ENCODE measurements at regions not wholly inside any gene's neighbourhood (a gene's known extent, or its start where the extent isn't known, plus 50 kb on each side); places are given as distances from the start of the nearest gene placed in this dataset.

GRCh38 chr3:124566701-124567100 is 163.6 kb upstream of the UMPS start:
- H3K4me1 ChIP-seq (ENCODE audit: insufficient read depth, low read length, poor library complexity, severe bottlenecking): no peaks in the 10 kb centered on the region
- H3K9me2 ChIP-seq (replicated peaks; ENCODE audit: low read depth, low read length): no peaks in the 10 kb centered on the region
- no peaks in the 10 kb centered on the region for H3F3A ChIP-seq (ENCODE audit: low read depth)
- no peaks in the 10 kb centered on the region for H3K27me3 ChIP-seq (ENCODE audit: insufficient read depth, low read length, poor library complexity, severe bottlenecking)
- H3K9me3 ChIP-seq (ENCODE audit: insufficient read depth, low read depth, low read length): no peaks in the 10 kb centered on the region
- H3K36me3 ChIP-seq (ENCODE audit: insufficient read depth, low read length): no peaks in the 10 kb centered on the region
- H3K79me2 ChIP-seq (ENCODE audit: insufficient read depth, low read length): no peaks in the 10 kb centered on the region
- no peak for TF ChIP-seq CTCF (conservative IDR thresholded peaks at IDR 0.05; ENCODE audit: low read length)
- TF ChIP-seq EZH2phosphoT487 (IDR thresholded peaks at IDR 0.05; ENCODE audit: borderline replicate concordance): no peak
- H4K20me1 ChIP-seq (ENCODE audit: insufficient read depth, low read length, poor library complexity, severe bottlenecking): no peaks in the 10 kb centered on the region
- no peak overlapping the region for H2AFZ ChIP-seq (ENCODE audit: low read length)
- H3K4me2 ChIP-seq (ENCODE audit: low read depth, low read length, poor library complexity, severe bottlenecking): no peak overlapping the region
- no peak overlapping the region for H3K4me3 ChIP-seq (ENCODE audit: low read length, poor library complexity, severe bottlenecking)
- H3K9ac ChIP-seq (ENCODE audit: low read depth, low read length, poor library complexity, severe bottlenecking): no peak overlapping the region

- H3K9me3 ChIP-seq (ENCODE audit: insufficient read depth, low read depth, low read length): no peaks in the 10 kb centered on the region
- no peak overlapping the region for H2AFZ ChIP-seq (ENCODE audit: low read length)
- no peaks in the 10 kb centered on the region for H3K9me2 ChIP-seq (replicated peaks; ENCODE audit: low read depth, low read length)
- H3K9ac ChIP-seq (ENCODE audit: low read depth, low read length, poor library complexity, severe bottlenecking): no peak overlapping the region
- no peaks in the 10 kb centered on the region for H3K27me3 ChIP-seq (ENCODE audit: insufficient read depth, low read length, poor library complexity, severe bottlenecking)
- no peaks in the 10 kb centered on the region for H3K4me1 ChIP-seq (ENCODE audit: insufficient read depth, low read length, poor library complexity, severe bottlenecking)
- H3K36me3 ChIP-seq (ENCODE audit: insufficient read depth, low read length): no peaks in the 10 kb centered on the region
- H3K4me3 ChIP-seq (ENCODE audit: low read length, poor library complexity, severe bottlenecking): no peak overlapping the region
- H3K4me2 ChIP-seq (ENCODE audit: low read depth, low read length, poor library complexity, severe bottlenecking): no peak overlapping the region
- no peaks in the 10 kb centered on the region for H3K79me2 ChIP-seq (ENCODE audit: insufficient read depth, low read length)
- no peaks in the 10 kb centered on the region for H3F3A ChIP-seq (ENCODE audit: low read depth)
- no peaks in the 10 kb centered on the region for H4K20me1 ChIP-seq (ENCODE audit: insufficient read depth, low read length, poor library complexity, severe bottlenecking)
- no peak for TF ChIP-seq CTCF (conservative IDR thresholded peaks at IDR 0.05; ENCODE audit: low read length)
- no peak for TF ChIP-seq EZH2phosphoT487 (IDR thresholded peaks at IDR 0.05; ENCODE audit: borderline replicate concordance)
Observed at GRCh38 chr3:124567179-124567578, 163.1 kb upstream of the UMPS start.

DNA sequence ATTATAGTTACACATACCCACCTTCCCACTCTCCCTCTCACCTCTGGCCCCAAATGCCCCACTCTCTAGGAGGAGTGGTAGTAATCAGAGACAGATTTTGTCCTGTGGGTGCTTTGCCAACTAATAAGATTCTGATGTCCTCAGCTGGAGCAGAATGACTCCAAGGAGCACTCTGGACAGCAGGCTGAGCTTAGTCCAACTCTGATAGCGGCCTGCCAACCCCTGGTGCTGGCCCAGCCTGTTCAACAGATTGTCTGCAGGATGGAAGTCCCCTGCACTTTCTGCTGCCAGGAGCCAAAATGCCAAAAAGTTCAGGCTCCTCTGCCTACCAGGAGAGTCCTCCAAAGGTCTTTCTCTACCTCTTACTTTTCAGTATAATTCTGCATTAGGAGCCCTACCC is 160.5 kb upstream of the UMPS start:
- Histone ChIP-seq H3K27me3 (ENCODE audit: insufficient read depth, low read length, poor library complexity, severe bottlenecking) (no peaks in the 10 kb centered on the region), H3K9me2 (replicated peaks; ENCODE audit: low read depth, low read length) (no peaks in the 10 kb centered on the region)

More for the DNA sequence above, 160.5 kb upstream of the UMPS start:
- TF ChIP-seq EZH2phosphoT487 (IDR thresholded peaks at IDR 0.05; ENCODE audit: borderline replicate concordance): no peak
- TF ChIP-seq CTCF (conservative IDR thresholded peaks at IDR 0.05; ENCODE audit: low read length): no peak
- Histone ChIP-seq H2AFZ (ENCODE audit: low read length) (no peak overlapping the region), H3K9ac (ENCODE audit: low read depth, low read length, poor library complexity, severe bottlenecking) (no peak overlapping the region), H3F3A (ENCODE audit: low read depth) (no peaks in the 10 kb centered on the region), H4K20me1 (ENCODE audit: insufficient read depth, low read length, poor library complexity, severe bottlenecking) (no peaks in the 10 kb centered on the region), H3K4me3 (ENCODE audit: low read length, poor library complexity, severe bottlenecking) (no peak overlapping the region), H3K36me3 (ENCODE audit: insufficient read depth, low read length) (no peaks in the 10 kb centered on the region), H3K9me3 (ENCODE audit: insufficient read depth, low read depth, low read length) (no peaks in the 10 kb centered on the region), H3K79me2 (ENCODE audit: insufficient read depth, low read length) (no peaks in the 10 kb centered on the region), H3K4me1 (ENCODE audit: insufficient read depth, low read length, poor library complexity, severe bottlenecking) (no peaks in the 10 kb centered on the region), H3K4me2 (ENCODE audit: low read depth, low read length, poor library complexity, severe bottlenecking) (no peak overlapping the region)

All from Loucy (cell line).